ENCODE measurements at regions not wholly inside any gene's neighbourhood (a gene's known extent, or its start where the extent isn't known, plus 50 kb on each side); places are given as distances from the start of the nearest gene placed in this dataset.

DNA sequence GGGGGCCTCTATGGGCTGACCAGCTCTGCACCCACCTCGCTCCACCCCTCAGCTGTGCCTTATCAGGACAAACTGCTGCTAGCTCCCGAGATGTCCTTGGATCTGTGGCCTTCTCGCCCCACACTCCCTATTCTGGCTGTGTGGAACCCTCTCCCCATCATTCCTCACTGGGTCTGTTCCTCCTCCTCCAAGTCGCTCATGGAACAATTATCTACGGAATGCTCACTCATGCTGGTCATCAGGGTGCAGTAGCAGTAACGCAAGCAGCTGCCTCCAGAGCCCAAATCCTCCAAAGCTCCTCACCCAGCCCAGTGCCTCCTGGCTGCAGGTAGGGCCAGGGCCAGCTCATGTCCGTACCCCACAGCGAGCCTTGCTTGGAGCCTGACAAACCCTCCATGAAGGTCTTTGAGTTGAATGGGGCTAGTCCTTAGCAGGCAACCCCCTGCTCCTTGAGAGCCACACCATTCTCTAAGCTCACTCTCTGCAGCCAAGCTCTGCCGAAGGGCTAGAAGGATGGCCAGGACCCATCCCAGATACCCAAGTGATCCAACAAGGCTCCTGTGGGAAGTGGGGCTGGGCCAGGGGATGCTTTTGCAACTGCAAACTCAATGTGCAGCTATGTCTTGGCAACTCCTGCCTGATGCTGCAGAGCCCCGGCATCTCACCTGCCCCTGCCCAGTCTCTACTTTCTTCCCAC, 977.8 kb downstream of the TBC1D22A start:
- DNase-seq: no peak

DNA sequence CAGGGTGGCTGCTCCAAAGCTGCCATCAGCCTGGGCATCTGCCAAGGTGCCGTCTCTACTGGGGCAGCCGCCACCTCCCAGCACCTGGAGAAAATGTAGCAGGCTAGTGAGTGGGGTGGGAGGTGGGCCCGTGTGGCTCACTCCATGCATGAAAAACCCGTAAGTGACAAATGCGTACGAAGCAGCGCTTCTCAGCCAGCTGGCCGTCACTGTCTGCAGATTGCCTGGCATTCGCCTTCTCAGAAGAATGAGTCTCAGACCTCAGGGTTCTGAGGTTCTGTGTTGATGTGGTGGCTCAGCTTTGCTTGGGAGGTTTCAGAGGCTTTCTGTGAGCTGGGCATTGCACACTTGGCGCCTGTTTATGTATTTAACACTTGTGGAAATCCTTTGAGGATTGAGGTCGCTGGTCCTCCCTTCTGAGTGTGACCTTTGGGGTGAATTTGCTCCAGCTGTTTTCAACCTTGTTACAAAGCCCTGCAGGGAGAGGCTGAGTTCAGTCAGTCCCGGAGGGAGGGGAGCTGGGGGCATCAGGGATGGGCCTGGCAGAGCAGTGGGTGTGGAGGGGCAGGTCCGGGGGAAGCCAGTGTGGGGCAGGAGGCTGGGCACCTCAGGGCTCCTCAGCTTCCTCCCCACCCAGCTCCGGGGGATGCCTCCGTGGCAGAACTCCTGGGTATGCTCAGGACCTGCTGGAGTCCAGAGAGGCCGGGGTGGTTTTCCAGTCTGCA, 977.0 kb downstream of the TBC1D22A start:
- DNase-seq: no peak

DNA sequence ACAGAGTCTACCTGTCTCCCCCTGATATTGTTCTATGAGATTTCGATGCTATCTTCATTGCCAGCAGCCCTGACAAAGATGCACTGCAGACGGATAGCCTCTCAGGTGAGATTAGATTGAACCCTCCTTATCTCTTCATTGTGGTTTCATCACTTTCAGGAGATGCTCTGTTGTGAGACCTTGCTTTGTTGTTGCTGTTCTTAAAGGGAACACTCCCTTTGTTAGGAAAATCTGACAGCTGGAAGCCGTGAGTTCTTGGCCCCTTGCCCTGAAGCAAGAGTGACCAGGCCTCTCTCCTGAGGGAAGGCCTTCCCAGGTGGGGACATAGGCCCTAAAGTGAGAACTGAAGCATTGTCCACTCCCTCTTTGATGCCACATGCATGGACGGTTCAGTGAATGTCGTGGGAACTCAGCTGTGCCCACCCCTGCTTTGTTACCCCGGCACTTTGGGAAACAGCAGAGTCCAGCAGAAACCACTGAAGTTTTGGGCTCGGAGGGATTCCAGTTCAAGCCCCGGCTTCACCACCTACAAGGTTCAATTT, 976.1 kb downstream of the TBC1D22A start:
- DNase-seq: no peak

DNA sequence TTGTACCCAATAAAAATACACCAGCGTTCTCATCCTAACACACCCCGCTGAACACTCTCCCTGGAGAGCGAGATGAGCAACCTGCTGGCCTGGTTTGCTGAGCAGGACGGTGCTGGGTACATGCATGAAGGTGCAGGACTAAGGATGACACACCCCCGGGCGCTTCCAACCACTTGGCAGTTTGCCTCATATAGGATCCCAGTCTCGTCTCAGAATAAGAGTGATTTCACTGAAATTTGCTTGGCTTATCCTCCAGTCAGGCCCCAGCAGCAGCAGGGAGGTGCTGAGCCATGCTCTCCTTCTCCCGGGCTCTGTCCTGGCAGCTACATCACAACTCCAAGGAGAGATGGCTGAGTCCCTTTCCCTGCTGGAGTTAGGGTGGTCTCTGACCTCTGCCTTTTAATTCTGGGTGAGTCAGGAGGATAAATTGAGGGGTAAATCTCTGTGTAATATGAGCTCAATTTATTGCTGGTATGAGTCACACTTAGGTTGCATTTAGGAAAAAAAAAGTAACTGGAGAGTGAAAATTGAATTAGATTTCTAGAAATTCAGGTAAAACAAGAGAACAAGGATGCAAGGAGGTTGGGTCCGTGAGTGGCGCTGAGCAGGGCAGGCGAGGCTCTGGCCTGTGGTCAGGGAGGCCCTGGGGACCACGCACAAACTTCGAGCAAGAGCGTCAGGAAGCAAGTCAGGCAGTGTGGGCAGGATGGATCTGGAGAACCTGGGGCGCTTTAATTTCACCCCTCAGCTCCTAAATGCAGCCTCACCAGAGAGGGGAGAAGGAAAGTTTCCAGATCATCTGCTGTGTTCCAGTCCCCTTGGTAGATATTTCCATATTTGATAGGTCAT, 974.0 kb downstream of the TBC1D22A start:
- no peak for DNase-seq

DNA sequence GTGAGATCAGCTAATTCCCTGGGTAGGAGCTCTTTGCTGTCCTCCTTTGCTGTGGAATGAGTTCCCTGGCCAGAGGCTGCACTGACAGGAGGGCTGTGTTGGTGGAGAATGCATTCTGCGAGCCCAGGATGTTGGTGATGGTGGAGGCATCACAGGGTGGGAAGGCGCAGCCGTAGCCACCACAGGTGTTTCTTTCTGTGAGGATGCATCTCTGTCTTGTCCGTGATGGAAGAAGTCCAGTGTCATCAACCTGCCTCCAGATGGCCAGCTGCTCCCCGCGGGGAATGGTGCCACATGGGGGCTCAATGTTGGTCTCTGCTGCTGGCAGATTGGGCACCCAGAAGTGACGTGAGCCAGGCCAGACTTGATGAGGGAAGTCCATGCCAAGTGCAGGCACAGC, 972.1 kb downstream of the TBC1D22A start:
- DNase-seq: no peak

DNA sequence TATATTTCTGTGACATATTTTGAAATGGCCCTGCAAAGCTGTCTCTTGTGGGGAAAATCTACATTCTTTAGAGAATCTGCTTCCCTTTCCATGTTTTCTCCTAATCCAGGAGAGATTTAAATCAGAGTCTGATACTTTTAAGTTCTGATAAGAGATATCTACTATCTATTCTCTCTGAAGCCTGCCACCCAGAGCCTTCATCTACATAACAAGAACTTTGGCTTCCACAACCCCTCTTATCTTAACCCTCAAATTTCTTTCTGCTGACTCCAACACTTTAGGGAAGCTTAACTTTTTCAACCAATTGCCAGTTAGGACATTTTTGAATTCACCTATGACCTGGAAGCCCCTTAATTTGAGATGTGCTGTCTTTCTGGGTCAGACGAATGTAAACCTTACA, 965.2 kb downstream of the TBC1D22A start:
- no peak for DNase-seq

DNA sequence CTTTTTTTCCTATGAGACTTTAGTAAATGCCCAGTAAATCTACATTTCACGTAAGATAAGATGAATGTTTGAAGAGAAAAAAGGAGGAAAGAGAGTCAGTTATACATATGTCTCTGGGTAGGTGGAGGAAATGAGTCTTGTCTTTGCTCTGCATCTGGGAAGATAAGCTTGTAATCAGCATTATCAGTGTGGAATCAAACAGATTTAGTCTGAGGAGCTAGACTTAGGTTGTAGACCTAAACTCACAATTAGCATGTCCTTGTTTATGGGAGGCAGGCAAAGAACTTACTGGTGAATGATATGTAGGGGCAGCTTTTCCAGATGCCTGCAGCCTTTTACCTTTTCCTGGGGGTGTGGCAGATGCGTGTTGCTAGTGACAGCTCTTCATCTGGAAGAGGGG, 962.3 kb downstream of the TBC1D22A start:
- no peak for DNase-seq

DNA sequence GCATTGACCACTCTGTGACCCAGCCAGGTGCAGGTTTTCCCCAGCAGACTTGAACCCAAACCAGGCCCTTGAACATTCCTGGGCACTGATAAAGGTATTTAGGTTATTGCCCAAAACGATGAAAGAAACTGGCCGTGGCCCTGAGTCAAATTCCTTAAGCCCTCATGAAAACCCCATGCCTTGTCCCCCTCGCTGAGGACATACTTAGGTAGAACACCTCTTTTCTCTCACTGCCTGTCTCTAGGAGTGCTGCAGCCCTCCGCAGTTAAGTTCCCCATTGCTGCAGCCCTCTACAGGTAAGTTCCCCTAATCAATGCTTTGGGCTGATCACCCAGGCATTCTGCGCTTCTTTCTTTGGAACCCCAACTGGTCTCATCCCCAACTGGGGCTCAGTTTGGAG, 961.6 kb downstream of the TBC1D22A start:
- DNase-seq: no peak

DNA sequence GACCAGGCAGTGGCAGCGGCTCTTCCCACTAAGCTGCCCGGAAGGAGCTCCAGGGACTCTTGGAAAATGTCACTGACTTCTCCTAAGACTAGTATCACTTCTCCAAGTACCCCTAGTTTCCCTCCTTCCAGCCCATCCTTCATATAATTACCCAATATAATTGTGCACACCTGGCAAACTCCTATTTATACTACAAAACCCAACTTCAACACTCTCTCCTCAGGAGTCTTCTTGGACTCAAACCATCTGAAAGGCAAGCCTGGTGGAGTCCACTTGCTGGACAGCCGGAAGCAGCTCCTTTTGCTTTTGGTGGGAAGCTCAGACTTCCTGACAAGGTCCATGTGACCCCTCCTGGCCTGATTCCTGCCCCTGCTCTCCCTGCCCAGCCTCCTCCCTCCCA, 955.9 kb downstream of the TBC1D22A start:
- DNase-seq: no peak

DNA sequence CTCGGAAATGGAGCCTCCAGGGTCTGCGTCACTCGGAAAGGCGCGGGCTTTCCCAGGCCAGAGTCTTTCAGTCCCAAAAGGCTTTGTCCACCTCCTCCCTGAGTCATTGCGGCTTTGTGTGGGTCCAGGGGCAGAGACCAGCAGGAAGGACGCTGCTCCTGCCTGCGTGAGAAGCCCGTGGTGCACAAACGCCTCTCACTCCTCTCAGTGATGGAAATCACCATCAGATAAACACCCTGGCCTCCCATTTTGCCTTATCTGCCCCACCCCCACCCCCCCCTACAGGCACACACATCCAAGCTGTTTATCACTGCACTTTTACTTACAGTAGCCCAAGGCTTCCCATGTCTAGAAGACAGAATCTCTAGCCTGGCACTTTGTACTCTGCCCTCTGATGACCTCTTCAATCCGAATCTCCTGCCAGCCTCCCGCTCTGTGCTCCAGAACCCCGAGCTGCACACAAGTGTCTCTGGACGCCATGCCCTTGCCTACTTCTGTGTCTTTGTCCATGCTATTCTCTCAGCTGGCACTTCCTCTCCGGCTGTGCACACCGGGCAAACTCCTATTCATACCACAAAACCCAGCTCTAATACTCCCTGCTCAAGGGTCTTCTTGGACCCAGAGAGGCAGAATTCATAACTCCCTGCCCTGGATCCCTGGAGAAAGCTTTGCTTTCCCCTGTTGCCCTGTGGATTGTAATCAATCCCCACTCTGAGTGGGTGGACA, 954.6 kb downstream of the TBC1D22A start:
- DNase-seq: no peak

DNA sequence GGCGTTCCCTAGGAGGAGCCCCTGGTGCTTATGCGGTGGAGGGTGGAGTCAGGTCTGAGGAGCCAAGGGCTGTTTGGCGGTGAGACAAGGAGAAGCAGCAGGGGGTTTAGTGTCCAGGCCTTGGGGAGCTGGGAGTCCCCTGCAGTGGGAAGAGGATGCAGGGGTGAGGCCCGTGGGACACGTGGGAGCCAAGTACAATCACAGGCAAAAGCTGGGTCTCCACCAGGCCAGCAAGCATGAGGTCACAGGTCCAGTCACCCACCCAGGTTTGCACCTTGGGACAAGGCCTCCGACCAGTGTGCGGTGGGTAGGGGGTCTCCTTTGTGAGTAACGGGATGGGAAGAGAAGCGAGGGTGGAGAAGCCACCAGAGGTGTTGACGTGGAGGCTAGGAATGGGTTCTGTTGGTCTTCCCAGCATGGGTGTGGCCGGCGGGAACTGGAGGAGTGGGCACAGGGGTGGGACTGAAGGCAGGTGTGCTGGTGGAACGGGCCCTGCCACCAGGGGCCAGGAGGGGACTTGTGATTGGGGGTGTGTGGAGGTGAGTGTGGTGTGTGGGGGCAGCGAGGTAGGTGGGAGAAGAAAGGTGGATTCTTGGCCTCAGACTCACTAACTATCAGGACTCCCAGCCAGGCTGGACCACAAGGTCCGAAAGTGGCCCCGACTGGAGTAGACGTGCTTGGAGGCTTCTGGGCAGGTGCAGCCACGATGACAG, 953.6 kb downstream of the TBC1D22A start:
- no peak for DNase-seq

DNA sequence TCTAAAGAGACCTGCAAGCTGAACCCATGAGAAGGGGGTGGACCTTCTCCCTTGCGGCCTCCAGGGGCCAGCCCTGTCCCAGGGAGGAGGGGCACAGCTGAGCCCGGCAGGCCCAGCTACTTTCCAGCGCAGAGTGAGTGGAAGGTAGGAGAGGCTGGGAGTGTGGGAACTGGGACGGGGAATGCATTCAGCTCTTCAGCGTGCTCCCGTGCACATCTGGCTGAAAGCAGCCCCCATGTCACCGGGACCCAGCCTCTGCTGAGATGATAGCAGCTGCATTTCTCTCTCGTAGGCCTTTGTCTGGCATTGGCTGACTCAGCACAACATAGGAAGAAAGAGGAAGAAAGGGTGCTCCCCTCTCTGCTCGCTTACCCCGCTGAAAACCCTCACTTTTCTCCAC, 951.5 kb downstream of the TBC1D22A start:
- no peak for DNase-seq

DNA sequence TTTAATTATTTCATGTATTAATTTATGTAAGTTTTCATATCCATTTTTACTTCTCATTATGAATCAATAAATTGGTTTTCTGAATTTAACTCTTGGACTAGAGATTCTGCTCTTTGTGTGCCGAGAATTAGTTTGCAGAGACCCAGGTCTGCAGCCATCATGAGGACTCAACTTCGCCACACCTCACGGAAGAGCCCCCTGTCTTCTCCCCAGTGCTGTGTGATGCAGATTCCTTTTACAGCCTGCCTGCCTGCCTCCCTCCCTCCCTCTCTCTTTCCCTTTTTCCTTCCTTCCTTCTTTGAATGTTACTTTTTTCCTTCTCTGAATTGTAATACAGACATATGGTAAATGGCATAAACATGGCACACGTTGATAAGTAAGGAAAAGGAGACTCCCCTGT, 947.7 kb downstream of the TBC1D22A start:
- DNase-seq: no peak

DNA sequence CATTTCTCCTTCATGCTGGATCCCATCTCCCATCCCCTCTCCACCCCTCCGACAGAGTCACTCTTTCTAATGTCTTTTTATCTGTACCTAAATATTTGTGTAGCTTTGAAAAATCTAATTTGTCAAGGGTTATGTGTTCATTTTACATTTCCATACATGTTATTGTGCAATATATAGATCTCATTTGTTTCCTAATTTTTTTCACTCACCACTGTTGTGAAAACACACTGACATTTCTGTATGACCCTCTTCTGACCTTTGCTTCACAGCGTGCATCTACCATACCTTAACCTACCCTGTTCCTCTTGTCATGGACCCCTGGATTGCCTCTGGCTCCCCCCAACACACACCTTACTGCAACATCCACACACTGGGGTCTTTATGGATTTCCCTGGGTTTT, 942.9 kb downstream of the TBC1D22A start:
- DNase-seq: no peak

DNA sequence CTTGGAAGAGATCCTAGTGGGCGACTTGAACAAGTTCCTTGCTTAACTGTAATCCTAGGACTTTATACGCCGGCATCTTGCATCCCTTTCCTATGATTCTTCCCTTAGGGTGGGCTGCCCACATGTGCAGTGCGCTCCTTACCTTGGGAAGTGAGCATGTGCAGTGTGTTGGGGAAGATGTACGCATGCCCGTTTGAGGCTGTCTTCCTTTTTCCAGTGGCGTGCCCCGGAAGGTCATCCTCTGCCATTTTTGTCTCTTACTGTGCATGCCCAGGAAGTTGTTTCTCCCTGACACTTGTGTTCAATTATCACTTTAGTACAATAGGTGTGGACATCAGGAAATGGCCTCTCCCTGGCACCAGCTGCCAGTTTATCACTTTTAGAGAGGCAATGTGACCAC, 936.5 kb downstream of the TBC1D22A start:
- DNase-seq: no peak

DNA sequence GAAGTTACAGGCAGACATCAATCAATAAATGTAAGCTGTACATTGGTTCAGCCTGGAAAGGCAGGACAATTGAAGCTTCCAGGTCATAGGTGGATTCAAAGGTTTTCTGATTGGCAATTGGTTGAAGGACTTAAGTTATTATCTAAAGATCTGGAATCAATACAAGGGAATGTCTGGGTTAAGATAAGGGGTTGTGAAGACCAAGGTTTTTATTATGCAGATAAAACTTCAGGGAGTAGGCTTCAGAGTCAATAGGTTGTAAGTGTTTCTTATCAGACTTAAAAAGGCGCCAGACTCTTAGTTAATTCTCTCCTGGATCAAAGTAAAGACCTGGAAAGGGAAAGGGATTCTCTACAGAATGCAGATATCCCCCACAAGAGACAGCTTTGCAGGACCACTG, 935.4 kb downstream of the TBC1D22A start:
- no peak for DNase-seq

DNA sequence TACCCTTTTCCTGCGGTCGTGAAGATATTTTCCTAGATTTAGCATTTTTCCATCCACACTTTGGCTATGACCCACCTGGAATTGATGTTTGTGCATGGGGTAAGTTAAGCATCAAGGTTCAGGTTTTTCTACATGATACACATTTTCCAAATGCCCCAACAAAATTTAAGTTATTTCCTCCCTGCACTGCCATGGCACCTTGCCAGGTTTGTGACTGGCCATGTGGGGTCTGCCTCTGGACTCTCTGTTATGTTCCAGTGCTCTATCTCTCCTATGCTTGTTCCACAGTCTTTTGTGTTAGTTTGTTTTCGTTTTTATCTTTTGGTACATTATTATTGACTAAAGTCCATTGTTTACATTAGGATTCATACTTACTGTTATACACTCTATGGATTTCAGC, 934.3 kb downstream of the TBC1D22A start:
- no peak for DNase-seq

DNA sequence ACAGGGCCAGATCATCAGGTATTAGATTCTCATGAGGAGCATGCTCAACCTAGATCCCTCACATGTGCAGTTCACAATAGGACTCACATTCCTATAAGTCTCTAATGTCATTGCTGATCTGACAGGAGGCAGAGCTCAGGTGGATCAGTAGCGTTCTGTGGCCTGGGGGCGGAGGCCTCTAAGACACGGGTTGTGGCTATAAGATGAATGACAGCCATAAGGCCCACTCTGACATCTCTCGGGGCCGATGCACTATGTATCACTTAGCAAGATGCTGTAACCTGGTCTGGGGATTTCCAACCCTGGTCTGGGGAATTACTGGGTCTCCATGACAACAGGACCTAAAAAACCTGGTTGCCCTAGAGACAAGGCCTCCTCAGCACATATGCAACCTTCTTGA, 932.7 kb downstream of the TBC1D22A start:
- DNase-seq: no peak

DNA sequence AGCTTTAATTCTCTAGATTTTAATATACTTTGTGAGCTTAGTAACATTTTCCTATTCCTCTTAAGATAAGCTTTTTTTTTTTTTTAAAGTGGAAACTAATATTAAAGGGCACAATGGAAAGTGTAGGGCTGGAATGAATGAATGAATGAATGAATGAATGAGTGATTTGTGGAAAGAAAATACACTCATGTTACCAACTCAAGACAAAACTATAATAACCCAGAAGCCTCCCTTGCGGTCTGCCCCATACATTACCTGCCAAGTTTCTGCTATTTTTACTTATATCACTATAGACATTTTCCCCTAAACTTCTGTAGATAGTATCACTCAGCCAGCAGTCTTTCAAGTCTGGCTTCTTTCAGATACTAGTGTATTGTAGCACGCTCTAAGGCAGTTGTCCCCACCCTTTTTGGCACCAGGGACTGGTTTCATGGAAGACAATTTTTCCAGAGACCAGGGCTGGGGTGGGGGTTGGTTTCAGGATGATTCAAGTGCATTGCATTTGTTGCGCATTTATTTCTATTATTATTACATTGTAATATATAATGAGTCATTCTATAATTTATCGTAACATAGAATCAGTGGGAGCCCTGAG, 932.2 kb downstream of the TBC1D22A start:
- DNase-seq: no peak

DNA sequence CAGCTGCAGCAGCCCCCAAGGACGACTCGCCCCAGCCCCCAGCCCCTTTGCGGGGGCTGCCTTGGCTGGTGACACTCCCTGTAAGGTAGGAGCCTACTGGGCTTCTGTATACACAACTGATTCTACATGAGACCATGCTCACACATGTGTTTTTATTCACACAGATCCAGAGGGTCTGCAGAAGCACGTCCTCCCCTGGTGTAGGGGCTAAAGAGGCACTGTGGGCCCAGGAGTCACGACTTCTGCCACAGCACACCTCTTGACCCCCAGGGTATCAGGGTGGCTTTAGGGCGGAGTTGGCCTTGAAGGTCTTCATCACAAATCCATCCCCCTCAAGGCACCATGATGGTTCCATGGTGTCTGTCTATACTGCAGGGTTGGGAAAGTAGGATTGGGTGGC, 931.2 kb downstream of the TBC1D22A start:
- no peak for DNase-seq

DNA sequence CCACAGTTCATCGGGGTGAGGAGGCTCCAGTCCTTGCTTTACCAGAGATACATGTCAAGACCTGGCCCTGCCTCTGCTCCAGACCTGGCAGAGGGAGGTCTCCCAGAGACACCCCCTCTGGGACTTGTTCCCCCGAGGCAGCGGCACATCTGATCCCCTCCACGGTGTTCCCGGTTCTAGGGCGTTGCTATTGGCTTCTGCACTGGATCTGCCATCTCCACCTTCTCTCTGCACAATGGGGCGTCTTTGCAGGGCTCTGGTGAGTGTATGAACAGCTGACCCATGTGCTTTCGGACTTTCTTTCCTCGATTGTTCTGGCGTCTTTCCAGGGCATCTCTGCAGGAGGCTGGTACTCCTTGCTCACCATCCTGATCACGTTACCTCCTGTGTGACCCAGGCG, 930.4 kb downstream of the TBC1D22A start:
- no peak for DNase-seq

All from CD4-positive, alpha-beta T cell treated with Interleukin-21 for 1 hour (primary cell).